Keratinocyte (primary cell): ENCODE measurements at regions not wholly inside any gene's neighbourhood (a gene's known extent, or its start where the extent isn't known, plus 50 kb on each side); places are given as distances from the start of the nearest gene placed in this dataset.

Experiments used
- EZH2 ChIP-seq: IDR thresholded peaks from one replicate; pipeline ENCODE4 v1.6.1; 2012; ENCODE audit warnings: inconsistent platforms, mild to moderate bottlenecking, low read length, moderate library complexity
- TF ChIP-seq, protein P1 (sequence below), 3 experiments: IDR thresholded peaks in 1 of 3; conservative IDR thresholded peaks in 1 of 3; optimal IDR thresholded peaks in 1 of 3; 2 replicates in 2 of 3; 3 replicates in 1 of 3; pipeline versions ENCODE3 to v1.5.1; 2011; ENCODE audit warnings: low read length in 3 of 3, mild to moderate bottlenecking in 3 of 3, moderate library complexity in 2 of 3, control low read depth in 1 of 3, inconsistent platforms in 1 of 3; ENCODE audit not compliant: insufficient read depth in 2 of 3; ENCODE audit errors: extremely low read depth in 1 of 3

DNA sequence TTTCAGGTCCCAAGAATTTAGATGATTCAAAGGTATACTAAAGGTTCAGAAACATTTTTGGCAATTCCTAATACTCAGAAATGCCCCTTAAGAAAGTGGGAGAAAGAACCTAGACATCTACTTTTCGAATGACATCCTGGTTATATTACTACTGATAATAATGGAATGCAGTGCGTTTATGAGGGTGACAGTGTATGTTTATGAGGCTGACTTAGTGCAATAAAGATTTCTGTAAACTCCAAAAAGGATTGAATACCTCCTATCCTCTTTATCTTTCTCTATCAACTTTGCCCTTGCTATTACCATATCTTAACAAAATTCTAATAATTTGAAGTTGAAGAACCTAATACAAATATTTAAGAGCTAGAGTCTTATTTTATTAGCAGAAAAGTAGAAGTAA lies 348.9 kb upstream of the EPHA6 start:
- TF ChIP-seq, protein P1, sequence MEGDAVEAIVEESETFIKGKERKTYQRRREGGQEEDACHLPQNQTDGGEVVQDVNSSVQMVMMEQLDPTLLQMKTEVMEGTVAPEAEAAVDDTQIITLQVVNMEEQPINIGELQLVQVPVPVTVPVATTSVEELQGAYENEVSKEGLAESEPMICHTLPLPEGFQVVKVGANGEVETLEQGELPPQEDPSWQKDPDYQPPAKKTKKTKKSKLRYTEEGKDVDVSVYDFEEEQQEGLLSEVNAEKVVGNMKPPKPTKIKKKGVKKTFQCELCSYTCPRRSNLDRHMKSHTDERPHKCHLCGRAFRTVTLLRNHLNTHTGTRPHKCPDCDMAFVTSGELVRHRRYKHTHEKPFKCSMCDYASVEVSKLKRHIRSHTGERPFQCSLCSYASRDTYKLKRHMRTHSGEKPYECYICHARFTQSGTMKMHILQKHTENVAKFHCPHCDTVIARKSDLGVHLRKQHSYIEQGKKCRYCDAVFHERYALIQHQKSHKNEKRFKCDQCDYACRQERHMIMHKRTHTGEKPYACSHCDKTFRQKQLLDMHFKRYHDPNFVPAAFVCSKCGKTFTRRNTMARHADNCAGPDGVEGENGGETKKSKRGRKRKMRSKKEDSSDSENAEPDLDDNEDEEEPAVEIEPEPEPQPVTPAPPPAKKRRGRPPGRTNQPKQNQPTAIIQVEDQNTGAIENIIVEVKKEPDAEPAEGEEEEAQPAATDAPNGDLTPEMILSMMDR (optimal IDR thresholded peaks at IDR 0.05 in 1 of 3, IDR thresholded peaks at IDR 0.05 in 1 of 3, conservative IDR thresholded peaks at IDR 0.05 in 1 of 3; ENCODE audit: extremely low read depth in 1 of 3, insufficient read depth in 2 of 3, low read length in 3 of 3) = no peak
- no peak for TF ChIP-seq EZH2
